BE2C (cell line): ENCODE measurements at regions not wholly inside any gene's neighbourhood (a gene's known extent, or its start where the extent isn't known, plus 50 kb on each side); places are given as distances from the start of the nearest gene placed in this dataset.

Experiments
- DNase-seq: peaks from one replicate; pipeline ENCODE4 v3.0.0-alpha.2; 2020
- H3K27me3 ChIP-seq: fragments of 250-450 bp; sonication (Bioruptor Pico); 2 replicates; pipeline ENCODE4 v1.5.1; 2020; ENCODE audit warnings: mild to moderate bottlenecking
- H3K36me3 ChIP-seq: fragments of 250-450 bp; sonication (Bioruptor Pico); 2 replicates; pipeline ENCODE4 v1.5.1; 2020; ENCODE audit warnings: mild to moderate bottlenecking
- H3K4me1 ChIP-seq: fragments of 250-450 bp; sonication (Bioruptor Pico); 2 replicates; pipeline ENCODE4 v1.5.1; 2020
- H3K4me3 ChIP-seq: 2 replicates; pipeline ENCODE4 v1.5.1; 2011; ENCODE audit warnings: low read depth, low read length
- H3K9me3 ChIP-seq: fragments of 250-450 bp; sonication (Bioruptor Pico); 2 replicates; pipeline ENCODE4 v1.5.1; 2020
- TF ChIP-seq, protein P1 (sequence below): IDR thresholded peaks from 2 replicates; pipeline ENCODE4 v1.5.1; 2012; ENCODE audit warnings: mild to moderate bottlenecking, low read depth, low read length

DNA sequence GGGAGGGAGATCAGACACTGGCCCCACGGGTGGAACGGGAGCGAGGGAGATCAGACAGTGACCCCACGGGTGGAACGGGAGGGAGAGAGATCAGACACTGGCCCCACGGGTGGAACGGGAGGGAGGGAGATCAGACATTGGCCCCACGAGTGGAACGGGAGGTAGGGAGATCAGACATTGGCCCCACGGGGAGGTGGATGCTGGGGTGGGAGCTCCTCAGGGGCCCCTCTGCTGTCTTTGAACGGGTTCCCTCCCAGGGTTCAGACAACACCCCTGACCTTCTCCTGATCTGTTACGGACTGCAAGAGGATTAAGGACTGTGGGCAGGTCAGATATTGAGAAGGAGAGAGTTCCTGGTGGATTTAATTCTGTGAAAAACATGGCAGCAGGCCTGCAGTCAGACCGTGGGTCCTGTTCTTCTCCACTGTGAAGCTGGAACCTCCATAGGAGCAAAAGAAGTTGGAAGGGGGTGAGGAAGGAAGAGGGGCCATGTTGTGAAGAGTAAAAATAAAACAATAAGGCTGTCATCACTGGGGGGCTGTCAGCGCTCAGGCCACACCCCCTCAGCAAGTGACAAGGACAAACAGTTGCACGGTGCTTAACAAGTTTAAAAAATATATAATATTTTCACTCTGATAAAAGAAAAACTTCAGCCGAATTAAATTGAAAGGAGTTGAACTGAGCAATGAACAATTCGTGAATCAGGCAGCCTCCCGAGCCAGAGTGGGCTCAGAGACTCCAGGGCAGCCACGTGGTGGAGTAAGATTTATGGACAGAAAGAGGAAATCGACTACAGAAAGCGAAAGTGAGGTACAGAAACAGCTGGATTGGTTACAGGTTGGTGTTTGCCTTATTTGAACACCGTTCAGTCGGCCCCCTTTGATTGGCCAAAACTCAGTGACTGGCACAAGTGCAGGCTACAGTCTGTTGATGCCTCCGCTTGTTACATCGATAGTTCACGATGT lies 348.7 kb upstream of the TNRC6C start:
- TF ChIP-seq, protein P1, sequence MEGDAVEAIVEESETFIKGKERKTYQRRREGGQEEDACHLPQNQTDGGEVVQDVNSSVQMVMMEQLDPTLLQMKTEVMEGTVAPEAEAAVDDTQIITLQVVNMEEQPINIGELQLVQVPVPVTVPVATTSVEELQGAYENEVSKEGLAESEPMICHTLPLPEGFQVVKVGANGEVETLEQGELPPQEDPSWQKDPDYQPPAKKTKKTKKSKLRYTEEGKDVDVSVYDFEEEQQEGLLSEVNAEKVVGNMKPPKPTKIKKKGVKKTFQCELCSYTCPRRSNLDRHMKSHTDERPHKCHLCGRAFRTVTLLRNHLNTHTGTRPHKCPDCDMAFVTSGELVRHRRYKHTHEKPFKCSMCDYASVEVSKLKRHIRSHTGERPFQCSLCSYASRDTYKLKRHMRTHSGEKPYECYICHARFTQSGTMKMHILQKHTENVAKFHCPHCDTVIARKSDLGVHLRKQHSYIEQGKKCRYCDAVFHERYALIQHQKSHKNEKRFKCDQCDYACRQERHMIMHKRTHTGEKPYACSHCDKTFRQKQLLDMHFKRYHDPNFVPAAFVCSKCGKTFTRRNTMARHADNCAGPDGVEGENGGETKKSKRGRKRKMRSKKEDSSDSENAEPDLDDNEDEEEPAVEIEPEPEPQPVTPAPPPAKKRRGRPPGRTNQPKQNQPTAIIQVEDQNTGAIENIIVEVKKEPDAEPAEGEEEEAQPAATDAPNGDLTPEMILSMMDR = no peak
- no peak for DNase-seq
- Histone ChIP-seq H3K4me3 (no peak overlapping the region), H3K9me3 (no peaks in the 10 kb centered on the region), H3K4me1 (peaks cover 3% of the 10 kb centered on the region; the same call in 1 of the 2 replicates), H3K36me3 (no peaks in the 10 kb centered on the region), H3K27me3 (no peaks in the 10 kb centered on the region)

DNA sequence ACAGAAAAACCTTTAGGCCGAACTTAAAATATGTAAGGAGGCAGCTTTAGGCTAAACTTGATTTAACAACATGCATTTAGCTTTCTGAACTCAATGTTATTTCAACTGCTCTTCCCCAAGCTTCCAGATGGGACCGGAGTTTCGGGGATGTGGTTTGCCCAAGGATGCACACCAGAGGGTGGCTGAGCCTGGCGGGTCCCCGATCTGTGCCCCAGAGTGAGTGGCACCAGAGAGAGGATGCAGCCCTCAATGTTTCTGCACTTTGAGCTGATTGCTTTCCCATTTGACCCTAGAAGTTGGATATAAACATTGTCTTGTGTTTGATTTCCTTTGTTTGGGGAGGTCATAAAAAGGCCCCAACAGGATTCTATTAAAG lies 348.0 kb upstream of the TNRC6C start:
- H3K9me3 ChIP-seq = no peaks in the 10 kb centered on the region
- no peak for DNase-seq
- H3K36me3 ChIP-seq = no peaks in the 10 kb centered on the region
- no peak overlapping the region for H3K4me3 ChIP-seq
- TF ChIP-seq, protein P1 = no peak
- H3K4me1 ChIP-seq = no peaks in the 10 kb centered on the region
- no peaks in the 10 kb centered on the region for H3K27me3 ChIP-seq

- Histone ChIP-seq H3K4me3 (no peak overlapping the region), H3K9me3 (no peaks in the 10 kb centered on the region), H3K27me3 (no peaks in the 10 kb centered on the region), H3K36me3 (no peaks in the 10 kb centered on the region), H3K4me1 (no peaks in the 10 kb centered on the region)
- no peak for DNase-seq
- TF ChIP-seq, protein P1 = no peak
Measured at GRCh38 chr17:77610972-77611521, 347.5 kb upstream of the TNRC6C start.

DNA sequence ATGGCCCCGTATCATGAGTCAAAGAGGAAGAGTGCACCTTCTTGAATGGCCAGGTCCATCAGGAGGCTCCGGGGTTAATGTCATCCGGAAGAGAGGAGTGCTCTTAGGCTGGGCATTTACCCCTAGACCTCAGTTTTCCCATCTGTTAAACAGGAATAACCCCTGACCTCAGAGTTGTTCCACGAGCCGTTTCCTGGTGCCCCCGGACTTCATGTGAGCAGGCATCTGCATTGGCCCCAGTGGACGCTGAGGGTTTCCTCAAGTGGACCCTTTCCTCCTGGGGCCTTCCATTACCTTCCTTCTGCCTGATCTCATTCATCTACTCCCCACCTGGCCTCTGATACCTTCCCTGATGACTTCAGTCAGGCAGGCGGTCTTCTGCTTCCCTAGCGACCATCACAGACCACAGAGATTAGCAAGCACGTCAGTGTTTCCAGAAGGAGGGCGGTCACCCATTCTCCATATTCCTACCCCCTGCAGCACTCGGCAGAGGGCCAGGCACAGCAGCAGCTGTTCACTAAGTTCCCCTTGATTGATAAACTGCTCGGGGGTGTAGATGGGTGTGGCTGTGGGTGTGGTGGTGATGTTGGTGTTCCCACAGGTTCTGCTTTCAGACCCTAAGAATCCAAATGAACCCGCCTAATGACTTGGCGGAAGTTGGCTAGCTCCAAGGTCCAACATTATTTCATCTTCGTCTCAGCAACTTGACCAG lies 346.6 kb upstream of the TNRC6C start:
- no peak overlapping the region for H3K4me3 ChIP-seq
- no peaks in the 10 kb centered on the region for H3K4me1 ChIP-seq
- TF ChIP-seq, protein P1 = no peak
- DNase-seq = no peak
- H3K9me3 ChIP-seq = no peaks in the 10 kb centered on the region
- H3K27me3 ChIP-seq = no peaks in the 10 kb centered on the region
- no peaks in the 10 kb centered on the region for H3K36me3 ChIP-seq

- no peaks in the 10 kb centered on the region for H3K4me1 ChIP-seq
- H3K36me3 ChIP-seq = no peaks in the 10 kb centered on the region
- H3K27me3 ChIP-seq = no peaks in the 10 kb centered on the region
- H3K9me3 ChIP-seq = no peaks in the 10 kb centered on the region
- TF ChIP-seq, protein P1 = no peak
- no peak for DNase-seq
- H3K4me3 ChIP-seq = no peak overlapping the region
Measured at GRCh38 chr17:77613218-77613617, 345.3 kb upstream of the TNRC6C start.
